IPS-18c (cell line): ENCODE measurements at regions not wholly inside any gene's neighbourhood (a gene's known extent, or its start where the extent isn't known, plus 50 kb on each side); places are given as distances from the start of the nearest gene placed in this dataset.
A peak's percentile ranks its signal among the peaks of the same experiment; 100 is the strongest.
"Not testable (repeated sequence)": the region's sequence is repeated elsewhere in the genome, so short reads cannot be mapped to it uniquely, and the experiment has no call there.

Source experiments
- H3K4me3 ChIP-seq: 2 replicates; pipeline ENCODE4 v1.7.0; 2013; ENCODE audit warnings: low read depth, mild to moderate bottlenecking, low read length, moderate library complexity; ENCODE audit not compliant: insufficient read depth
- H3K9me3 ChIP-seq: one replicate; pipeline ENCODE4 v1.6.1; 2013; ENCODE audit warnings: mild to moderate bottlenecking, low read length, moderate library complexity; ENCODE audit not compliant: control insufficient read depth, insufficient read depth

- H3K4me3 ChIP-seq = no peak overlapping the region
- no peaks in the 10 kb centered on the region for H3K9me3 ChIP-seq
Observed at GRCh38 chr9:103215197-103215596, 220.1 kb downstream of the CYLC2 start.

- Histone ChIP-seq H3K4me3 (no peak overlapping the region), H3K9me3 (no peaks in the 10 kb centered on the region)
Observed at GRCh38 chr9:103225702-103226646, 230.8 kb downstream of the CYLC2 start.

GRCh38 chr9:103226647-103227013, 231.5 kb downstream of the CYLC2 start:
- no peak overlapping the region for H3K4me3 ChIP-seq
- H3K9me3 ChIP-seq = no peaks in the 10 kb centered on the region

GRCh38 chr9:103237571-103238109, 242.5 kb downstream of the CYLC2 start:
- H3K9me3 ChIP-seq = not testable (repeated sequence)
- H3K4me3 ChIP-seq = peak overlapping the region; percentile 20; the same call in 1 of the 2 replicates

GRCh38 chr9:103242025-103242424, 246.9 kb downstream of the CYLC2 start:
- no peak overlapping the region for H3K4me3 ChIP-seq

GRCh38 chr9:103242486-103242885, 247.4 kb downstream of the CYLC2 start:
- no peak overlapping the region for H3K4me3 ChIP-seq
- no peaks in the 10 kb centered on the region for H3K9me3 ChIP-seq

More at GRCh38 chr9:103242025-103242424, 246.9 kb downstream of the CYLC2 start:
- no peaks in the 10 kb centered on the region for H3K9me3 ChIP-seq

GRCh38 chr9:103243553-103243952, 248.4 kb downstream of the CYLC2 start:
- H3K4me3 ChIP-seq = no peak overlapping the region
- no peaks in the 10 kb centered on the region for H3K9me3 ChIP-seq

- H3K9me3 ChIP-seq = no peaks in the 10 kb centered on the region
Observed at GRCh38 chr9:103245369-103245768, 250.2 kb downstream of the CYLC2 start.

GRCh38 chr9:103261951-103262350, 266.8 kb downstream of the CYLC2 start:
- Histone ChIP-seq H3K4me3 (no peak overlapping the region), H3K9me3 (peaks cover 2% of the 10 kb centered on the region)

More at GRCh38 chr9:103245369-103245768, 250.2 kb downstream of the CYLC2 start:
- no peak overlapping the region for H3K4me3 ChIP-seq

- Histone ChIP-seq H3K9me3 (no peaks in the 10 kb centered on the region), H3K4me3 (no peak overlapping the region)
Observed at GRCh38 chr9:103266064-103266463, 270.9 kb downstream of the CYLC2 start.

GRCh38 chr9:103277240-103277639, 282.1 kb downstream of the CYLC2 start:
- no peaks in the 10 kb centered on the region for H3K9me3 ChIP-seq
- H3K4me3 ChIP-seq = no peak overlapping the region

GRCh38 chr9:103281126-103281525, 286.0 kb downstream of the CYLC2 start:
- H3K4me3 ChIP-seq = no peak overlapping the region
- H3K9me3 ChIP-seq = no peaks in the 10 kb centered on the region

GRCh38 chr9:103287361-103287760, 292.2 kb downstream of the CYLC2 start:
- Histone ChIP-seq H3K9me3 (no peaks in the 10 kb centered on the region), H3K4me3 (no peak overlapping the region)

- no peak overlapping the region for H3K4me3 ChIP-seq
Observed at GRCh38 chr9:103296189-103296588, 301.1 kb downstream of the CYLC2 start.

GRCh38 chr9:103301051-103301450, 305.9 kb downstream of the CYLC2 start:
- Histone ChIP-seq H3K9me3 (no peaks in the 10 kb centered on the region), H3K4me3 (no peak overlapping the region)

More at GRCh38 chr9:103296189-103296588, 301.1 kb downstream of the CYLC2 start:
- no peaks in the 10 kb centered on the region for H3K9me3 ChIP-seq

- H3K9me3 ChIP-seq = no peaks in the 10 kb centered on the region
Observed at GRCh38 chr9:103304797-103305196, 309.7 kb downstream of the CYLC2 start.

GRCh38 chr9:103319979-103320378, 324.8 kb downstream of the CYLC2 start:
- H3K9me3 ChIP-seq = no peaks in the 10 kb centered on the region
- no peak overlapping the region for H3K4me3 ChIP-seq

More at GRCh38 chr9:103304797-103305196, 309.7 kb downstream of the CYLC2 start:
- H3K4me3 ChIP-seq = no peak overlapping the region

- no peaks in the 10 kb centered on the region for H3K9me3 ChIP-seq
- no peak overlapping the region for H3K4me3 ChIP-seq
Observed at GRCh38 chr9:103323699-103324098, 328.6 kb downstream of the CYLC2 start.
